ENCODE measurements at regions not wholly inside any gene's neighbourhood (a gene's known extent, or its start where the extent isn't known, plus 50 kb on each side); places are given as distances from the start of the nearest gene placed in this dataset.

DNA sequence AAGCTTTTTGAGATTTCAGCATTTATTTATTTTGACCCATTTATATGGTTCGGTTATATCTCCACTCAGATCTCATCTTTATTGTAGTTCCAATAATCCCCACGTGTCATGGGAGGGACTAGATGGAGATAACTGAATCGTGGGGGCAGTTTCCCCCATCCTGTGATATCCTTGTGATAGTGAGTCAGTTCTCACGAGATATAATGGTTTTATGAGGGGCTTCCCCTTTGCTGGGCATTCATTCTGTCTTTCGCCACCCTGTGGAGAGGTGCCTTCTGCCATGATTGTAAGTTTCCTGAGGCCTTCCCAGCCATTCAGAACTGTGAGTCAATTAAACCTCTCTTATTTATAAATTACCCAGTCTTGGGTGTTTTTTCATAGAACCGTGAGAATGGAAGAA is 96.5 kb upstream of the PCSK1 start:
- DNase-seq (ENCODE audit: low read depth): no peak
- H3K4me3 ChIP-seq (ENCODE audit: low read depth, low read length): no peak overlapping the region
- TF ChIP-seq, protein P1, sequence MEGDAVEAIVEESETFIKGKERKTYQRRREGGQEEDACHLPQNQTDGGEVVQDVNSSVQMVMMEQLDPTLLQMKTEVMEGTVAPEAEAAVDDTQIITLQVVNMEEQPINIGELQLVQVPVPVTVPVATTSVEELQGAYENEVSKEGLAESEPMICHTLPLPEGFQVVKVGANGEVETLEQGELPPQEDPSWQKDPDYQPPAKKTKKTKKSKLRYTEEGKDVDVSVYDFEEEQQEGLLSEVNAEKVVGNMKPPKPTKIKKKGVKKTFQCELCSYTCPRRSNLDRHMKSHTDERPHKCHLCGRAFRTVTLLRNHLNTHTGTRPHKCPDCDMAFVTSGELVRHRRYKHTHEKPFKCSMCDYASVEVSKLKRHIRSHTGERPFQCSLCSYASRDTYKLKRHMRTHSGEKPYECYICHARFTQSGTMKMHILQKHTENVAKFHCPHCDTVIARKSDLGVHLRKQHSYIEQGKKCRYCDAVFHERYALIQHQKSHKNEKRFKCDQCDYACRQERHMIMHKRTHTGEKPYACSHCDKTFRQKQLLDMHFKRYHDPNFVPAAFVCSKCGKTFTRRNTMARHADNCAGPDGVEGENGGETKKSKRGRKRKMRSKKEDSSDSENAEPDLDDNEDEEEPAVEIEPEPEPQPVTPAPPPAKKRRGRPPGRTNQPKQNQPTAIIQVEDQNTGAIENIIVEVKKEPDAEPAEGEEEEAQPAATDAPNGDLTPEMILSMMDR (conservative IDR thresholded peaks at IDR 0.05; ENCODE audit: low read depth, low read length): no peak

DNA sequence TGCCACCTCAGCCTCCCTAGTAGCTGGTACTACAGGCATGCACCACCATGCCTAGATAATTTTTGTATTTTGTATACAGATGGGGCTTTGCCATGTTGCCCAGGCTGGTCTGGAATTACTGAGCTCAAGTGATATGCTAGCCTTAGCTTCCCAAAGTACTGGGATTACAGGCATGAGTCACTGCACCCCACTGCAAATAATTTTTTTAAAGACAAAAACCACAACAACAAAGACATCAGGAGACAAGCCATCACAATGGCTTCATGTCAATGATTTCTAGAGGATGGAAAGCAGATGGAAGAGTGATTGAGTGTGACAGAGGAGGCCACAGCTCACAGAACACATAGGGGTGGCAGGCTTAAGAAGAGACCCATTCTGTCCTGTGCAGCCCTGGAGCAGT is 97.9 kb upstream of the PCSK1 start:
- no peak for DNase-seq (ENCODE audit: low read depth)
- TF ChIP-seq, protein P1 (conservative IDR thresholded peaks at IDR 0.05; ENCODE audit: low read depth, low read length): no peak
- H3K4me3 ChIP-seq (ENCODE audit: low read depth, low read length): no peak overlapping the region

DNA sequence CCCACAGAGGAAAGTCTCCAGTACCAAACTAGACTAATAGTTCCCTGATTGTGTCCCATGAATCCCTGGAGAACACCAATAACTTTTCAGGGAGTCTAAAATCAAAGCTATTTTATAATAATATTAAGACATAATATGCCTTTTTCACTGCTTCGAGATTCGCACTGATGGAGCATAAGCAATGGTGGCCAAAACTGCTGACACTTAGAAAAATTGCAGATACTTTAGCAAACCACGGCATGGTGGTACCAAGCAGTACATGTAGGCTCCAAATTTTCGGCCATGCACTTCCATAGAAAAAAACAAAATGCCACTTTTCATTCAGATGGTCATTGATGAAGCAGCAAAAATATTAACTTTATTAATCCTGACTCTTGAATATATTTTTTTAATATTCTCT is 100.3 kb upstream of the PCSK1 start:
- H3K4me3 ChIP-seq (ENCODE audit: low read depth, low read length): no peak overlapping the region
- TF ChIP-seq, protein P1 (conservative IDR thresholded peaks at IDR 0.05; ENCODE audit: low read depth, low read length): no peak
- no peak for DNase-seq (ENCODE audit: low read depth)

DNA sequence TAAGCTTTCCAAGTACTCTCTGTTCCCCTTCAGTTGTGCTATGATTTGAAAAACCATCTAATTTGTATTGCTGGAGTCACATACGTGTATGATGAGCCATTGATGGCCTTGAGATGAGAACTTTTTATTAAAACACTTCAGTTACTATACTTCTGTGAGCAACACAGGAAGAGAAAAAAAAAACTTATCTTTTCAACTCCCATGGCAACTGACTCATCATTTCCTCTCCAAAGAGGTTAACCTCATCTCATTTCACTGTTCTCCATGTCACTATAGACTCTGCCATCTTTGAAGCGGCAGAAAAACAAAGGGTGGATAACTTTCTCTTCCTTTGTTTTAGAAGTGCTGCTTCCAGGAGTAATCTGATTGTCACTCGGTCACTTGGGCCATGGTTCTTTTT is 104.3 kb upstream of the PCSK1 start:
- H3K4me3 ChIP-seq (ENCODE audit: low read depth, low read length): no peak overlapping the region
- TF ChIP-seq, protein P1 (conservative IDR thresholded peaks at IDR 0.05; ENCODE audit: low read depth, low read length): no peak
- no peak for DNase-seq (ENCODE audit: low read depth)

DNA sequence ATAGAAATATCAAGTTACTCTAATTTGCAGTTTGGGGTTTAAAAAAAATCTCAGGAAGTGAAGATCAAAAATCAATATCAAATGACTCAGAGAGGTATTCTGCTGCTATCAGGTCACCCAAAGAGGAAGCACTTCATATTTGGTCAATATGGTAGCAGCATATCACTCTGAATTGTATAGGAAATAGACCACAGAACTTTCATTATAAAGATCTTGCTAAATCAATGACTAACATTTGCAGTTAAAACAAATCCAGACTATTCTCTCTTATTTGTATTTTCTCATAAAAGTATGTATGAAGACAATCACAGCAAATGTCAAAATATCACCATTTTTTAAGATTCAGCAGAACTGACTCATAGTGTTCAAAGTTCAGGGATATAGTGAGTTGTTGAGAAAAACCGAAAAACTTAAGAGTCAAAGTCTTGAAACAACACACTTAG is 105.8 kb upstream of the PCSK1 start:
- TF ChIP-seq, protein P1 (conservative IDR thresholded peaks at IDR 0.05; ENCODE audit: low read depth, low read length): no peak
- DNase-seq (ENCODE audit: low read depth): no peak
- H3K4me3 ChIP-seq (ENCODE audit: low read depth, low read length): no peak overlapping the region

DNA sequence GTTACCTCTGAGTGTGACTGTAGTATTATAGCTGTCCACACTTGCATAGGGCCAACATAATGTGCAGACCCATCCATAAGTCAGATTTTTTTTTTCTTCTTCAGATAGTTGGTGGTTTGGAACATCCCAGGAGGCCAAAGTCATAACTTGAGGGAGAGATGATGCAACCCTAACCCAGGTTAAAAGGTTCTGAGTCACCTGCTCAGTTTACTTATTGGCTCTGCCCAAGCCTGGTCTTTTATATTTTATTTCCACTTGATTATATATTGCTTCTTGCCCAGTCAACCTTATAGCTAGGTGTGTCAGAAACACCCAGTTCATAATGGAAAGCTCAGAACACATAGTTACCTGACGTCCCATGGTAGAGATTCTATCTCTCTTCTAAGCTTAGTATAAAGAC is 113.1 kb upstream of the PCSK1 start:
- DNase-seq (ENCODE audit: low read depth): no peak
- H3K4me3 ChIP-seq (ENCODE audit: low read depth, low read length): no peak overlapping the region
- TF ChIP-seq, protein P1 (conservative IDR thresholded peaks at IDR 0.05; ENCODE audit: low read depth, low read length): no peak

DNA sequence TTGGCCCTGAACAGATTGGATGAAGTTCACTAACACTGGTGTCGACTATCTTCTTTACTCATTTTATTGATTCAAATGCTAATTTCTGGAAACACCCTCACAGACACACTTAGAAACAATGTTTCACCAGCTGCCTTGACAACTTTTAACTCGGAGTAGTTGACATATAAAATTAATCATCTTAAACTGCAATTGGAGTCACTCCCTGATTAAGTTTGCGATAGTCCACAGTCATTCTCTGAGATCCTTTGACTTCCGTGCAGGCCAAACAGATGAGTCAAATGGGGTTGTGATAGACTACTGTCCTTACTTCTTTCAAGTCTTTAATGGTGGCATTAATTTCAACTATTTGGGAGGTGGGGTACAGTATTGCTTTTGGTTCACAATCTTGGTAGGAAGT is 114.4 kb upstream of the PCSK1 start:
- TF ChIP-seq, protein P1 (conservative IDR thresholded peaks at IDR 0.05; ENCODE audit: low read depth, low read length): no peak
- no peak overlapping the region for H3K4me3 ChIP-seq (ENCODE audit: low read depth, low read length)
- DNase-seq (ENCODE audit: low read depth): no peak
